PC-3 (cell line): ENCODE measurements at regions not wholly inside any gene's neighbourhood (a gene's known extent, or its start where the extent isn't known, plus 50 kb on each side); places are given as distances from the start of the nearest gene placed in this dataset.

Experiments used
- ATAC-seq: fragments of 200-7000 bp; cut with Tn5 transposase; 2 replicates; pipeline ENCODE4 v1.9.1; 2020; ENCODE audit warnings: mild to moderate bottlenecking, moderate library complexity
- BruUV-seq: library from RNA; stranded (reverse); fragments of 400-500 nt; replicated peaks from 2 replicates; lab custom pipeline; 2021; lab: Mats Ljungman, UMichigan
- CTCF ChIA-PET: fragments of 300-600 bp; sonication (Branson Sonifier 250); formaldehyde crosslinking; loops from one replicate; lab custom pipeline; 2022; ENCODE audit warnings: antibody characterized with exemption; lab: Charles Lee
- POLR2A ChIA-PET: fragments of 300-600 bp; sonication (Branson Sonifier 250); formaldehyde crosslinking; loops from one replicate; lab custom pipeline; 2022; ENCODE audit warnings: antibody characterized with exemption; ENCODE audit not compliant: unreplicated experiment; lab: Charles Lee
- DNase-seq: peaks from one replicate; pipeline ENCODE4 v3.0.0-alpha.2; 2015
- H2AFZ ChIP-seq: fragments of 300-600 bp; sonication (generic); 2 replicates; pipeline ENCODE4 v1.6.0; 2016; ENCODE audit warnings: antibody characterized with exemption, low read length
- H3F3A ChIP-seq: fragments of 300-600 bp; sonication (generic); one replicate; pipeline ENCODE4 v1.6.0; 2017; ENCODE audit warnings: antibody characterized with exemption, low read length, control low read depth, mild to moderate bottlenecking; ENCODE audit not compliant: unreplicated experiment
- H3K27ac ChIP-seq: fragments of 300-600 bp; sonication (generic); 2 replicates; pipeline ENCODE4 v1.5.1; 2016; ENCODE audit warnings: mild to moderate bottlenecking, low read length
- H3K27me3 ChIP-seq: fragments of 300-600 bp; sonication (generic); 2 replicates; pipeline ENCODE4 v1.6.1; 2016; ENCODE audit warnings: low read length, mixed read lengths
- H3K36me3 ChIP-seq: fragments of 300-600 bp; sonication (generic); 2 replicates; pipeline ENCODE4 v1.6.1; 2016; ENCODE audit warnings: low read depth, mixed run types, low read length, mixed read lengths
- H3K4me1 ChIP-seq: fragments of 300-600 bp; sonication (generic); 2 replicates; pipeline ENCODE4 v1.5.1; 2016; ENCODE audit warnings: low read length; ENCODE audit not compliant: insufficient read depth
- H3K4me2 ChIP-seq: fragments of 300-600 bp; sonication (generic); 2 replicates; pipeline ENCODE4 v1.6.0; 2016; ENCODE audit warnings: low read length
- H3K4me3 ChIP-seq: fragments of 300-600 bp; sonication (generic); 2 replicates; pipeline ENCODE4 v1.5.1; 2016; ENCODE audit warnings: mild to moderate bottlenecking, low read length, mixed read lengths
- H3K79me2 ChIP-seq: fragments of 300-600 bp; sonication (generic); 2 replicates; pipeline ENCODE4 v1.6.1; 2017; ENCODE audit warnings: low read length, mixed read lengths
- H3K9ac ChIP-seq: fragments of 300-600 bp; sonication (generic); 2 replicates; pipeline ENCODE4 v1.6.0; 2016; ENCODE audit warnings: mild to moderate bottlenecking, low read length
- H3K9me2 ChIP-seq: fragments of 300-600 bp; sonication (generic); replicated peaks from 2 replicates; pipeline ENCODE4 v1.6.1; 2016; ENCODE audit warnings: mixed run types, low read length, mixed read lengths
- H3K9me3 ChIP-seq: fragments of 300-600 bp; sonication (generic); 2 replicates; pipeline ENCODE4 v1.6.1; 2016; ENCODE audit warnings: low read length, mixed read lengths
- H4K20me1 ChIP-seq: fragments of 300-600 bp; sonication (generic); 2 replicates; pipeline ENCODE4 v1.6.1; 2016; ENCODE audit warnings: low read length, mixed read lengths
- CTCF ChIP-seq: fragments of 300-600 bp; sonication (generic); conservative IDR thresholded peaks from 2 replicates; pipeline ENCODE4 v1.5.1; 2017; ENCODE audit warnings: antibody characterized with exemption, low read depth, mild to moderate bottlenecking, low read length
- EZH2 ChIP-seq: fragments of 300-600 bp; sonication (generic); IDR thresholded peaks from one replicate; pipeline ENCODE4 v1.6.1; 2017; ENCODE audit warnings: antibody characterized with exemption, mild to moderate bottlenecking, low read length; ENCODE audit not compliant: unreplicated experiment
- EZH2phosphoT487 ChIP-seq: fragments of 300-600 bp; sonication (generic); IDR thresholded peaks from 2 replicates; pipeline ENCODE4 v1.6.1; 2018; ENCODE audit warnings: mild to moderate bottlenecking, antibody characterized with exemption, low read length, borderline replicate concordance
- intact Hi-C: fragments of 100-400 bp; cut with micrococcal nuclease; formaldehyde crosslinking; loops from 2 replicates; pipeline ENCODE4 v1.9.0; 2023

GRCh38 chr2:175737722-175738361, 264.2 kb downstream of the LNPK start:
- Histone ChIP-seq H3K4me1 (no peaks in the 10 kb centered on the region), H3K79me2 (no peaks in the 10 kb centered on the region), H3K9ac (no peak overlapping the region), H3K4me2 (no peak overlapping the region), H3K36me3 (no peaks in the 10 kb centered on the region), H3K27ac (no peak overlapping the region), H2AFZ (no peak overlapping the region), H4K20me1 (no peaks in the 10 kb centered on the region), H3K4me3 (no peak overlapping the region), H3K27me3 (peaks cover 49% of the 10 kb centered on the region), H3K9me3 (no peaks in the 10 kb centered on the region), H3F3A (no peaks in the 10 kb centered on the region), H3K9me2 (no peaks in the 10 kb centered on the region)
- CTCF ChIA-PET, result no interaction called here
- no peak for ATAC-seq
- DNase-seq, result no peak
- POLR2A ChIA-PET, result no interaction called here
- no TSS peak for BruUV-seq
- intact Hi-C loops, result no loop called here
- no peak for TF ChIP-seq EZH2
- no peak for TF ChIP-seq CTCF
- no peak for TF ChIP-seq EZH2phosphoT487

GRCh38 chr2:175734686-175735085, 267.4 kb downstream of the LNPK start:
- no peaks in the 10 kb centered on the region for H3F3A ChIP-seq
- H3K9ac ChIP-seq, result no peak overlapping the region
- H4K20me1 ChIP-seq, result no peaks in the 10 kb centered on the region
- BruUV-seq, result no TSS peak
- ChIA-PET POLR2A (no interaction called here), CTCF (no interaction called here)
- no peaks in the 10 kb centered on the region for H3K36me3 ChIP-seq
- H3K9me2 ChIP-seq, result no peaks in the 10 kb centered on the region
- ATAC-seq, result no peak
- no peak overlapping the region for H2AFZ ChIP-seq
- no peak overlapping the region for H3K4me2 ChIP-seq
- peaks cover 41% of the 10 kb centered on the region for H3K27me3 ChIP-seq
- H3K79me2 ChIP-seq, result no peaks in the 10 kb centered on the region
- no peaks in the 10 kb centered on the region for H3K9me3 ChIP-seq
- intact Hi-C loops, result no loop called here
- no peak overlapping the region for H3K27ac ChIP-seq
- H3K4me1 ChIP-seq, result no peaks in the 10 kb centered on the region
- H3K4me3 ChIP-seq, result no peak overlapping the region
- DNase-seq, result no peak
- TF ChIP-seq CTCF (no peak), EZH2 (no peak), EZH2phosphoT487 (no peak)

GRCh38 chr2:175732531-175732930, 269.5 kb downstream of the LNPK start:
- no peak for ATAC-seq
- H4K20me1 ChIP-seq, result no peaks in the 10 kb centered on the region
- H3F3A ChIP-seq, result no peaks in the 10 kb centered on the region
- BruUV-seq, result no TSS peak
- ChIA-PET POLR2A (no interaction called here), CTCF (interaction anchor here (0.6 kb wide), 1 partner anchor 1215 kb away, joined by 4 read pairs; no protein-coding TSS in a partner anchor)
- H3K9me3 ChIP-seq, result no peaks in the 10 kb centered on the region
- H3K79me2 ChIP-seq, result no peaks in the 10 kb centered on the region
- TF ChIP-seq EZH2phosphoT487, result no peak
- no peak for TF ChIP-seq CTCF
- no peak for TF ChIP-seq EZH2
- H3K4me1 ChIP-seq, result no peaks in the 10 kb centered on the region
- no peak overlapping the region for H3K4me2 ChIP-seq
- intact Hi-C loops, result no loop called here
- no peak overlapping the region for H3K9ac ChIP-seq
- H3K27me3 ChIP-seq, result peaks cover 32% of the 10 kb centered on the region
- H3K4me3 ChIP-seq, result no peak overlapping the region
- no peaks in the 10 kb centered on the region for H3K9me2 ChIP-seq
- no peak overlapping the region for H3K27ac ChIP-seq
- no peak for DNase-seq
- no peak overlapping the region for H2AFZ ChIP-seq
- H3K36me3 ChIP-seq, result no peaks in the 10 kb centered on the region
